IMR-90 (cell line): ENCODE measurements at regions not wholly inside any gene's neighbourhood (a gene's known extent, or its start where the extent isn't known, plus 50 kb on each side); places are given as distances from the start of the nearest gene placed in this dataset.
"Not testable (repeated sequence)": the region's sequence is repeated elsewhere in the genome, so short reads cannot be mapped to it uniquely, and the experiment has no call there.

Source experiments
- ATAC-seq: fragments of 200-7000 bp; cut with Tn5 transposase; 2 replicates; pipeline ENCODE4 v1.9.1; 2020; ENCODE audit warnings: low read depth, mild to moderate bottlenecking, moderate library complexity
- BruUV-seq: library from RNA; stranded (reverse); fragments of 400-500 nt; replicated peaks from 2 replicates; lab custom pipeline; 2021; lab: Mats Ljungman, UMichigan
- CTCF ChIA-PET: fragments of 300-600 bp; formaldehyde crosslinking; extraction: SDS; loops from one replicate; lab custom pipeline; 2021; ENCODE audit warnings: antibody characterized with exemption; lab: Yijun Ruan, JAX
- POLR2A ChIA-PET: fragments of 300-600 bp; sonication (Branson Sonifier 250); formaldehyde crosslinking; loops from one replicate; lab custom pipeline; 2022; ENCODE audit warnings: antibody characterized with exemption; ENCODE audit not compliant: unreplicated experiment; lab: Charles Lee
- DNase-seq: peaks from one replicate; pipeline ENCODE4 v3.0.0; 2013
- H2AFZ ChIP-seq: replicated peaks from 2 replicates; pipeline ENCODE3; 2013; ENCODE audit warnings: low read length, mild to moderate bottlenecking; ENCODE audit not compliant: poor library complexity
- H2AK5ac ChIP-seq: 2 replicates; pipeline ENCODE4 v1.6.1; 2013; ENCODE audit warnings: low read depth, low read length, inconsistent platforms
- H2AK9ac ChIP-seq: replicated peaks from 2 replicates; pipeline ENCODE3; 2013; ENCODE audit warnings: mild to moderate bottlenecking, low read depth, low read length, moderate library complexity; ENCODE audit not compliant: poor library complexity
- H2BK120ac ChIP-seq: 2 replicates; pipeline ENCODE4 v1.6.1; 2013; ENCODE audit warnings: low read depth, low read length, inconsistent platforms
- H2BK15ac ChIP-seq: 3 replicates; pipeline ENCODE4 v1.6.1; 2013; ENCODE audit warnings: low read depth, low read length, inconsistent platforms
- H2BK20ac ChIP-seq: 2 replicates; pipeline ENCODE4 v1.6.1; 2013; ENCODE audit warnings: low read depth, mild to moderate bottlenecking, inconsistent platforms, low read length, moderate library complexity
- H2BK5ac ChIP-seq: 2 replicates; pipeline ENCODE4 v1.6.1; 2013; ENCODE audit warnings: mild to moderate bottlenecking, low read depth, low read length, inconsistent platforms; ENCODE audit not compliant: poor library complexity, severe bottlenecking
- H3K14ac ChIP-seq: replicated peaks from 2 replicates; pipeline ENCODE4 v1.6.1; 2013; ENCODE audit warnings: low read depth, low read length, inconsistent platforms
- H3K18ac ChIP-seq: 2 replicates; pipeline ENCODE4 v1.6.1; 2013; ENCODE audit warnings: low read depth, low read length, control low read depth
- H3K23ac ChIP-seq: 2 replicates; pipeline ENCODE4 v1.6.1; 2013; ENCODE audit warnings: low read depth, low read length, inconsistent platforms
- H3K27ac ChIP-seq: 2 replicates; pipeline ENCODE4 v1.5.1; 2013; ENCODE audit warnings: mild to moderate bottlenecking, control low read depth, low read length; ENCODE audit not compliant: insufficient read depth
- H3K27me3 ChIP-seq: 2 replicates; pipeline ENCODE4 v1.6.1; 2013; ENCODE audit warnings: low read length; ENCODE audit not compliant: control insufficient read depth, insufficient read depth
- H3K36me3 ChIP-seq: 2 replicates; pipeline ENCODE4 v1.6.1; 2013; ENCODE audit warnings: low read length, mixed read lengths; ENCODE audit not compliant: control insufficient read depth, insufficient read depth
- H3K4ac ChIP-seq: 2 replicates; pipeline ENCODE4 v1.6.1; 2013; ENCODE audit warnings: low read depth, low read length, inconsistent platforms
- H3K4me1 ChIP-seq: 2 replicates; pipeline ENCODE4 v1.6.1; 2013; ENCODE audit warnings: low read length, mixed read lengths; ENCODE audit not compliant: control insufficient read depth, insufficient read depth
- H3K4me2 ChIP-seq: 2 replicates; pipeline ENCODE4 v1.6.1; 2013; ENCODE audit warnings: low read depth, mild to moderate bottlenecking, control low read depth, low read length, moderate library complexity
- H3K4me3 ChIP-seq: 2 replicates; pipeline ENCODE4 v1.5.1; 2013; ENCODE audit warnings: low read depth, mild to moderate bottlenecking, control low read depth, low read length, moderate library complexity; ENCODE audit not compliant: insufficient read depth
- H3K56ac ChIP-seq: 2 replicates; pipeline ENCODE4 v1.6.1; 2013; ENCODE audit warnings: low read length, inconsistent platforms; ENCODE audit not compliant: insufficient read depth; ENCODE audit errors: extremely low read depth
- H3K79me1 ChIP-seq, 2 experiments: 2 replicates each; pipeline ENCODE4 v1.6.1; 2013; ENCODE audit warnings: low read length in 2 of 2, inconsistent platforms in 1 of 2, low read depth in 1 of 2
- H3K9ac ChIP-seq: 2 replicates; pipeline ENCODE4 v1.6.1; 2013; ENCODE audit warnings: low read depth, low read length, control low read depth
- H3K9me1 ChIP-seq: 2 replicates; pipeline ENCODE4 v1.6.1; 2013; ENCODE audit warnings: low read length, inconsistent platforms; ENCODE audit not compliant: insufficient read depth
- H3K9me3 ChIP-seq: 2 replicates; pipeline ENCODE4 v1.6.1; 2013; ENCODE audit warnings: low read length; ENCODE audit not compliant: control insufficient read depth, insufficient read depth
- H4K20me1 ChIP-seq: 2 replicates; pipeline ENCODE4 v1.6.1; 2013; ENCODE audit warnings: low read length, inconsistent platforms; ENCODE audit not compliant: insufficient read depth
- H4K5ac ChIP-seq: 2 replicates; pipeline ENCODE4 v1.6.1; 2013; ENCODE audit warnings: mild to moderate bottlenecking, low read depth, low read length, control low read depth
- H4K8ac ChIP-seq, 2 experiments: 2 replicates each; pipeline ENCODE4 v1.6.1; 2013; ENCODE audit warnings: low read depth in 2 of 2, low read length in 2 of 2, control low read depth in 1 of 2, inconsistent platforms in 1 of 2
- H4K91ac ChIP-seq: 2 replicates; pipeline ENCODE4 v1.6.1; 2013; ENCODE audit warnings: low read depth, low read length, inconsistent platforms; ENCODE audit not compliant: insufficient read depth
- WGBS, 2 experiments: methylation state at CpG; one replicate each; pipeline versions ENCODE4 v1.1.5 to v1.1.7; 2013; ENCODE audit warnings: missing lambda C conversion rate in 2 of 2; ENCODE audit not compliant: insufficient read length in 1 of 2; ENCODE audit errors: extremely low coverage in 2 of 2; 5-methylcytosine and 5-hydroxymethylcytosine counted together
- dilution Hi-C: fragments of 300-500 bp; cut with HindIII; formaldehyde crosslinking; loops from one replicate; pipeline ENCODE4 v1.14.3; 2018; ENCODE audit warnings: low sequenced_read_pairs; ENCODE audit not compliant: unreplicated experiment
- in situ Hi-C: fragments of 300-500 bp; cut with MboI; formaldehyde crosslinking; loops from 3 replicates; pipeline ENCODE4 v1.14.3; 2019; ENCODE audit warnings: low sequenced_read_pairs, inconsistent platforms, mixed read lengths
- intact Hi-C: fragments of 100-400 bp; cut with micrococcal nuclease; formaldehyde crosslinking; loops from 2 replicates; pipeline ENCODE4 v1.10.0; 2022

GRCh38 chr7:50898604-50899477 lies 116.1 kb upstream of the GRB10 start:
- intact Hi-C loops, dilution Hi-C loops, BruUV-seq, ATAC-seq, H3K56ac ChIP-seq, H2BK15ac ChIP-seq, H2AK5ac ChIP-seq, H3K4ac ChIP-seq, H2BK120ac ChIP-seq, H3K27ac ChIP-seq, H3K23ac ChIP-seq, H2BK20ac ChIP-seq, DNase-seq, H4K5ac ChIP-seq, H4K91ac ChIP-seq, H3K4me2 ChIP-seq, H3K4me1 ChIP-seq, H3K27me3 ChIP-seq, H3K9me1 ChIP-seq, H3K79me1 ChIP-seq, H3K9ac ChIP-seq, CTCF ChIA-PET, H2BK5ac ChIP-seq, in situ Hi-C loops, H3K36me3 ChIP-seq, H3K14ac ChIP-seq, H3K4me3 ChIP-seq, H3K9me3 ChIP-seq, H2AK9ac ChIP-seq, H2AFZ ChIP-seq, POLR2A ChIA-PET, H3K18ac ChIP-seq, H4K20me1 ChIP-seq, H4K8ac ChIP-seq: not testable (repeated sequence)
- 73% methylated on average over 5 of the region's 31 CpGs; no CpG with 5 or more reads in 1 of the 2 experiments for WGBS, 2 experiments

- H3K9ac ChIP-seq, H4K5ac ChIP-seq, H3K56ac ChIP-seq, H3K4ac ChIP-seq, H4K8ac ChIP-seq, H3K9me1 ChIP-seq, in situ Hi-C loops, BruUV-seq, intact Hi-C loops, H3K9me3 ChIP-seq, H3K79me1 ChIP-seq, H3K14ac ChIP-seq, H2AK5ac ChIP-seq, H3K36me3 ChIP-seq, dilution Hi-C loops, H3K27me3 ChIP-seq, H2BK5ac ChIP-seq, H3K4me2 ChIP-seq, H3K4me1 ChIP-seq, H3K23ac ChIP-seq, ATAC-seq, H2BK120ac ChIP-seq, H4K20me1 ChIP-seq, H2AK9ac ChIP-seq, H2AFZ ChIP-seq, H2BK15ac ChIP-seq, H4K91ac ChIP-seq, POLR2A ChIA-PET, H3K4me3 ChIP-seq, DNase-seq, H3K18ac ChIP-seq, H3K27ac ChIP-seq, H2BK20ac ChIP-seq: not testable (repeated sequence)
- 48% methylated on average over 3 of the region's 6 CpGs; no CpG with 5 or more reads in 1 of the 2 experiments for WGBS, 2 experiments
- CTCF ChIA-PET, result interaction anchor here (0.7 kb wide), 1 partner anchor 254 kb away, joined by 8 read pairs; no protein-coding TSS in a partner anchor
These were observed 104.4 kb upstream of the GRB10 start for GRCh38 chr7:50887061-50887460.
